Renal cortex interstitium (tissue), 11 donors: ENCODE measurements at regions not wholly inside any gene's neighbourhood (a gene's known extent, or its start where the extent isn't known, plus 50 kb on each side); places are given as distances from the start of the nearest gene placed in this dataset.
"Not testable (repeated sequence)": the region's sequence is repeated elsewhere in the genome, so short reads cannot be mapped to it uniquely, and the experiment has no call there.

Experiments used
- DNase-seq, 11 donors: peaks; one replicate each; pipeline ENCODE4 v3.0.0-alpha.2; 2013; ENCODE audit warnings: low read depth in 9 of 11, low spot score in 4 of 11; ENCODE audit errors: extremely low read depth in 1 of 11

DNA sequence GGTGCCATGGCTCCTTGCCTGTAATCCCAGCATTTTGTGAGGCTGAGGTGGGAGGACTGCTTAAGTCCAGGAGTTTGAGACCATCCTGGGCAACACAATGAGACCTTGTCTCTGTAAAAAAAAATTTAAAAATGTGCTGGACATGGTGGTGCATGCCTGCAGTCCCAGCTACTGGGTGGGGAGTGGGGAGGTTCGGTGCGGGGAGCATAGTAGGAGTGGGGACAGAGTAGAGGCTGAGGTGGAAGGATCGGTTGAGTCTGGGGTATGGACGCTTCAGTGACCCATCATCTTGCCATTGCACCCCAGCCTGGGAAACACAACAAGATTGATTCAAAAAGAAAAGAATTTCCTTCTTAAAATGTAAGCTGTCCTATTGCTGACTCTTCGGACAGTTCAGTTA lies 1490.0 kb upstream of the GBE1 start:
- no peak for DNase-seq

DNA sequence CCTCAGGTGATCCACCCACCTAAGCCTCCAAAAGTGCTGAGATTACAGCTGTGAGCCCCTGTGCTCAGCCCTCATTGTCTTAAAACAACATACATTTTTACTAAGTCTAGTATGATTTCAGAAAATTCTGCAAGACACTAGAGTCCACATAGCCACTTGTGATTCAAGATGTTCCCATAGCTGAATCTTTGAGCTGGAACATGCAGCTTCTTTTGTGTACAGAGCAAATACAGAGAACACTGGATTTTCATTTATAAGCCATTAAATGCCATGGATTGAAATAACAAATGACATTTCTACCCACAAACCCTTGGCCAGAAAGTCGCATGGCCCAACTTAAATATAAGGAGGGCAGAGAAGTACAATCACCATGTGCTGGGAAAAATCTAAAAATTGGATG lies 1489.2 kb upstream of the GBE1 start:
- DNase-seq: no peak

DNA sequence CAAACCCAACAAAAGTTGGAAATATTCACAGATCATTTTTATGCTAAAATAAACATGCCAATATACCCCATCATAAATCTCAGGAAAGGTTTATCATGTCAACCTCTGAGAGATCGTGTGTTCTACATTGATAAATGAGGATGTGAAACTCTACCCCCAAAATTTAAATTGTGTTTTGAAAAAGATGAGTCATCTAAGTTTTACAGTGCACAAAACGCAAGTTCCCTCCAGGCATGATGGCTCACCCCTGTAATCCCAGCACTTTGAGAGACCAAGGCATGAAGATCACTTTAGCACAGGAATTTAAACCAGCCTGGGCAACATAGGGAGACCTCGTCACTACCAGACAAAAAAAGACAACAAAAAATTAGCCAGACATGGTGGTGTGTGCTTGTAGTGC lies 1487.0 kb upstream of the GBE1 start:
- DNase-seq: no peak

DNA sequence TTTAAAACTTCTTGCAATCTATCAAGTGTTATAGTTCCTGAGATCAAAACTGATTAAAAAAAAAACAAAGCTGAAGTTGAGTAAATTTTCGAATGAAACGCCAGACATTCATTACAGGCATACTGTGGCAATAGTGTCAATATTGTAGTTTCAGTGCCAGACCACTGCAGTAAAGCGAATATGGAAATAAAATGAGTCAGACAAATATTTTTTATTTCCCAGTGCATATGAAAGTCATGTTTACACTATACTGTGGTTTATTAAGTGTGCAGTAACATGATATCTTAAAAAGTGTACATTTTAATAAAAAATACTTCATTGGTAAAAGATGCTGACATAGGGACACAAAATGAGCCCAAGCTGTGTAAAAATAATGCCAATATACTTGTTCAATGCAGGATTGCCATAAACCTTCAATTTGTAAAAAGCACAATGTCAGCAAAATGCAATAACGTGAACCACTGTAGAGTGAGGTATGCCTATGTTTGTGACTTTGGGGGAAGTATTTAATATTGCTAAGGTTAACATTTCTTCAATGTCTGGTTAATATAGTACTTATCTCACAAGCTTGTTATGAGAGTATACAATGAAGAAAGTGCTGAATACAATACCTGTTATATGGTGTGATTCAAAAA lies 1473.9 kb upstream of the GBE1 start:
- no peak for DNase-seq

DNA sequence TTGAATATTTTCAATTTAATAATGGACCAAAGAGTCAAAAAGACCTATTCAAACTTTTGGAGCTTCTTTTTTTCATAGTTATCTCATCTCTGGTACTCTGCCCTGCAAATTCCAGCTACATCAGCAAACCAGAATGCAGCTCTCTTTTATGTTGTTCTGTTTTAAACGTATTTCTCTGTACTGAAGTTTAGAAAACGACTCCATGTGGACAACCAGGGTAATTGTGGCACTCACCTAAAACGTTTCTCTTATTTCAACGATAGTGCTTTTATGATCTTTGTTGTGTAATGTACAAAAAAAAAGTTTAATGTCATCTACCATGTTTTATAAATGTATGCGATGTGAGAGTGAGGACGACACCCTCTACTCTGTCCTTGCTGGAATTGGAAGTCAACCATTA lies 1472.3 kb upstream of the GBE1 start:
- DNase-seq: no peak

DNA sequence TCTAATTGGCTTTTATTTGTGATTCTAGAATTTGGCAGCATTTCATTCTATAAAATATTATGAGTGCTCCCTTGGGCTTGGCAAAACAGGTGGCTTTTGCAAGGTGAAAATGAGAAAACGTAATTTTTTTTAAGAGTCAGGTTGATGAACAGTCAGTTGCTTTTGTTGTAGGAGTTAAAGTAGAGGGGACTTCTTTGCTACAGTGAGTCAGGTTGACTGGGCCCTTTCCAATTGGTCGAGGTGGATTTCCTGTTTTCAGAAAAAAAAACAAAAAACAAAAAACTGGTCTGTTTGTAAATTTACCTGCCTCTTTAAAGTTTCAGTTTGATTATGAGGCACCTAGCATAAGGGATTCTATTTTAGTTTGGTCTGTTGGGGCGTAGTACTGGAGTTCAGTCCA lies 1469.4 kb upstream of the GBE1 start:
- no peak for DNase-seq

DNA sequence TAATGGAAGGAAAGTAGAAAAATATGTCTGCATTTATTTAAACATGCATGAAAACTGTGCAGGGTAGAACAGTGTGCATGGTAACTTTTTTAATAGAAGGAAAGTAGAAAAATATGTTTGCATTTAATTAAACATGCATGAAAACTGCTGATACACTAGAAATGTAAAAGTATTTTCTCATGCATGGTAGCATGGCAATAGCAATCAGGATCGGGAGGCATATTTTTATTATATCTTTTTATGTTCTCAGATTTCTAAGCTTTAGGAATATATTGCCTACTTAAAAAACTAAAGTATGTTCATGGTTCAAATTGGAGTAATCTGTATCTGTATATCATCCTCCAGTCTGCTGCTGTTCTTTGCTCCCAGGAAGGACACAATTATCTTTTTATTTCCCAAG lies 1468.9 kb upstream of the GBE1 start:
- no peak for DNase-seq

DNA sequence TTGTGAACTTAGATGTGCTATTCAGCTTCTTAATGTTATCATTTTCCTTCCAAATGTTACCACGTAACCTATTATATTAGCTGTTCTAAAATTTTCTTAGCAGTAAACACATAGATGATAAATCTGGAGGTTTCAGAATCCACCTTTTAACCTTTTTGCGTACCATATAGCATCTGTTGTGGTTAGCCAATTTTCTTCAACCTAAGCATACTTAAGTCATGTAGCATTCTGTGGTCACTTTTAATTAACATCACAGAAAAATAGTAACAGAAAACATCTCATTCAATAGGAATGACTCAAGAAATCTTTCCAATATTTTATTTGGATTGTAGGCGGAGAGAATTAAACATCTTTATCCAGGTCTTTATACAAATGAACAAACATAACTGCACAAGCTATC lies 1465.3 kb upstream of the GBE1 start:
- DNase-seq: no peak

DNA sequence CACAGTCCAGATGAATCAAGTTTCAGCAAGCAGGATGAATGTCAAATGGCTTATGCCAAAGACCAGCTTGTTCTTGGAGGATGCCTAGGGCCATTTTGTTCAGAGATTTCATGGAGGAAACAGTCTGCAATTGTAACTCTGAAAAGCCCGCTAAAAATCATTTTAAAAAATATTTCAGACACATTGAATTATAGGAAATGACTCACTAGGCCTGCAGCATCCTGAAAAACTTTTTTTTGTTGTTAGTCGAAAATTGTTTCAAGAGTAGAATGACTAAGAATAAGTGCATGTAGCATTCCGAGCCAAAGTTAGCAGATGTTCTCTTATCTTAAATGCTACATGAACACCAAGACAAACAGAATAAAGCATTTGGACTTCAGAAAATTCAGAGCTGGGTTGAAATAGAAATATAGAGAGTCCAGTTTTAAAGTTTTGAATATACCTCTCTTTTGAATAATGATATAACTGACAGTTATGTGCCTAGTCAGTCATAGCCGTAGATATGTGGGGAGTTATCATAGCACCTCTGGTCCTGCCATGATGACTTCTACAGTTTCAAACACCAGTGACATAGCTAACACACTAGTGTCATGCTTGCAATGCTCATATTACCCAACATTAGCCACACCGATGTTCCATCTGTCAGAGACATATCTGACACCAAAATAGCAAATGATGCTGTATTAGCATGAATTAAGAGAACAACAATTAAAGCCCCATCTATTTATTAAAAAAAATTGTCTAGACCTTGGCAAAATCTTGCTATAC lies 1462.8 kb upstream of the GBE1 start:
- no peak for DNase-seq

DNA sequence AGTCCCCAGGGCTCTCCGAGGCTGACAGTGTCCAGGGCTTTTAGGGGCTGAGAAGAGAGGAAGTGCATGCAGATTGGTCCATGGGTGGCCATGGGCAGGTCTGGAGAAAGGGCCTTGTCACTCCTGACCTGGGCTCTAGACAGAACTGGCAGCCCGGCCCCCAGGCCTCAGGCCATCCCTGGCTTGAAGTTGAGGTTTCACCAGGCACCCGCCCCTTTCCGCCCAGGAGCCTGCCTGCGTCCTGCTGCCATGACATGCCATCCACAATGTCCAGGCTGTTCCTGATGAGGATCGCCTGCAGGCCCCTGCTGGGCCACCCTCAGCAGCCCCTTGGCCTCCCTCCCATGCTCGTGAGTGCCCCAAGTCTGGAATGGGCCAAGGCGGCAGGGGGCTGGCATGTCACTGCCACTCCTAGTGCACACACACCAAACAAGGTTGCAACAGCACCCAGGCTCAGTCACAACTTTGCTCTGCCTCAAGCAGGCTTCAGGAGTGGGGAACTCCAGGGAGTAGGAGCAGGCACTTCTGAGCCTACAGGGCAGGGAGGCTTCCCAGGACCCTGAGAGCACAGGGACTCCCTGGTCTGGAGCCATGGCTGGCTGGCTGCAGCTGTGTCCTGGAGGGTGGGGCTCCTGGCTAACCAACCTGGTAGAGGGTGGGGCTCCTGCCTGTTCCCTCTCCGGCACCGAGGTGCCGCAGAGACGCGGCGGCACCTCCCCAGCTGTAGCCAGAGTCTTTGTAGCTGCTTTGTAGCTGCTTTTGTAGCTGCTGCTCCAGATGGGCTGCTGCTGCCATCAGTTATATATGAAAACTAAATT lies 1457.1 kb upstream of the GBE1 start:
- no peak for DNase-seq

DNA sequence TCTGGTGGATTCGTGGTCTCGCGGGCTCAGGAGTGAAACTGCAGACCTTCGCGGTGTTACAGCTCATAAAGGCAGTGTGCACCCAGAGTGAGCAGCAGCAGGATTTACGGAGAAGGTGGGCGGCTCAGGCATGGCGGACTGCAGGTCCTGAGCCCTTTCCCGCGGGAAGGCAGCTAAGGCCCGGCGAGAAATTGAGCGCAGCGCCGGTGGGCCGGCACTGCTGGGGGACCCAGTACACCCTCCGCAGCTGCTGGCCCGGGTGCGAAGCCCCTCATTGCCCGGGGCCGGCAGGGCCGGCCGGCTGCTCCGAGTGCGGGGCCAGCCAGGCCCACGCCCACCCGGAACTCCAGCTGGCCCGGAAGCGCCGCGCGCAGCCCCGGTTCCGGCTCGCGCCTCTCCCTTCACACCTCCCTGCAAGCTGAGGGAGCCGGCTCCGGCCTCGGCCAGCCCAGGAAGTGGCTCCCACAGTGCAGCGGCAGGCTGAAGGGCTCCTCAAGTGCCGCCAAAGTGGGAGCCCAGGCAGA lies 1456.2 kb upstream of the GBE1 start:
- not testable (repeated sequence) for DNase-seq

DNA sequence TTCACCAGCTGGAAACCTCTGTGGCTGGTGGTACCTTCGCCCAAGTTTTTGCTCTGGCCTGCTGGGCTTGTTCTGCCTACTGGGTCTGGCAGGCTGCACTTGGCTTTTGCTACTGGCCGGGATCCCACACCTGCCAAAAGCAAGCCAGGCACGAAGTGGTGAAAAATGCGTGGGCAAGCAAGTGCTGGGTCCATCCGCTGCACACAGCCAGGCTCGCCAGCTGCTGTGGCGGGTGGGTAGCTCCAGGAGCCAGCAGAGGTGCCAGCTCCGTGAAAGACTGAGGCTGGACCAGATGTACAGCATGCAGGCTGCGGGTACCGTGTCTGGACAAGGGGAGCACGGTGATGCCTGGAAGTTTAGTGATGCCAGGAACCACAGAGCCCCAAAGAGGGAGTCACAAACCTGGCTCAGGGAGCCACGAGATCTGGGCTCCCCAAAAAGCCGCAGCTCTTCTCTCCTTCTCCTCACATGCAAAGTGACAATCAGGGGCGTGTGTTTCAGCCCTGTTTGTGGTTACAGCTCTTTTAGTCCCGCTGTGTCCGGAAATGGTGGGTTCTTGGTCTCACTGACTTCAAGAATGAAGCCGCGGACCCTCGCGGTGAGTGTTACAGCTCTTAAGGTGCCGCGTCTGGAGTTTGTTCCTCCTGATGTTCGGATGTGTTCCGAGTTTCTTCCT lies 1455.6 kb upstream of the GBE1 start:
- DNase-seq: no peak

DNA sequence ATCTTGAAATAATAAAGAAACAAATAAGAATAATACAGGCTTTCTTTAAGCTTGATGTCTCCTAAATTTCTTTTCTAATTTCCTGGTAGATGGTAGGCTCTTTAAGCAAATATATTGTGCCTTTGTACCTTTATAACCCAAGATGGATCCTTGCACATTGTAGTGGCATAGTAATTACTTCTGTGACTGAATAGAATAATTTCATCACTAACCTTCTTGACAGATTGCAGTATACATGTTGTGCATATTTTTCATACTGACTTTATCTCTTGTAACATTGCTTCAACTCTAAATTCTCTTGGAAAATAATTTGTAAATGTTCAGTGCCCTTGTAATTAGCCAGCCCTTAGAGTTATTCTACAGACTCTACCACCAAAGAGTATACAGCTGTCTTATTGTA lies 1433.8 kb upstream of the GBE1 start:
- no peak for DNase-seq

DNA sequence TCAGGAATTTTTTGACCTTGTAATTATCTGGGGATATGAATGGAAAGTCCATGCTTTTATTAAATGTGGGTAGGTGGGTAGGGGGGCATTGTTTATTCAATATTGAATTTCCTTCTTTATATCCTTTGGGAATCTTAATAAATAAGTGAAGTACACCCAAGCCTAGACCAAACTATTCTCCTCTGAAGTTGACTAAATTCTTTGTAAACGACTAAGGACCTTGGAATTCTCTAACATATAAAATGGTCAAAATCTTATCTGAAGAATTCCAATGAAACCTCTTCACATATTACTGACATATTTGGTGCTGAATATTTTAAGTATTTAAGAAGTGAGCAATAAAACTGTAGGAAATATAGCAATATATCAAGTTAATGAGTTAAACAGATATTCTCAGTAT lies 1432.1 kb upstream of the GBE1 start:
- no peak for DNase-seq

DNA sequence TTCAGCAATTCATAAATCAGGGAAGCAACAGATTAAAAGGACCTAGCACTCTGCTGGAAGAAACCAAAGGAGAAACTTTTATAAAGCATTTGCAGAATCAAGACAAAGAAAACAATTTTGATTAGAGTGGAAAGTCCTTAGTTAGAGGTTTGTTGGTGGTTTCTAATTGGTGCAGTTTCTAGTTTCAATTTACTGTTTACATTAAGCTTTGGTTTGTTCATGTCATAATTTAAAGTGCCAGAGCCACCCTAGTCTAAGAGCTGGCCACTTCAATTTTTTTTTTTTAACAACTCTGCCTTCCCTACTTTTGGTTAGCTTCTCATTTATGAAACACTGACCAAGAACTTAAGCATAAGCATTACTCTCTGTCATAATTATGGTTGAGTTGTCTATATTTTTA lies 1428.2 kb upstream of the GBE1 start:
- DNase-seq: no peak

DNA sequence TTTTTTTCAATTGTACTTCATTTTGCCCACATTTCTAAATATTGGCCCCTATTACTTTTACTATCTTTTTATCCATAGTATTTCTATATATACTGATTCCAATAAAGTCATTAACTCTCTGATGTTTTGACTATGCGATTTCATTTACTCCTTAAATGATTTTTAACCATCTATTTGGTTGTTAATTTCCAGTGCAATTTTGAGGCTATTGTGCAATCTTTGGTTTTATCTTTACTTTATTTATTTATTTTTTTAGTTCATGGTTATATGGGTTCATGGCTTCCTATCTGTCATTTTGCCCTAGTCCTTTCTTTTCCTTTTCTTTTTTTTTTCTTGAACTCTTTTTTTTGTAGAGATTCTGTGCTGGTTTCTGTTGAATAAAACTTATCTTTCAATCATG lies 1408.0 kb upstream of the GBE1 start:
- DNase-seq: no peak

DNA sequence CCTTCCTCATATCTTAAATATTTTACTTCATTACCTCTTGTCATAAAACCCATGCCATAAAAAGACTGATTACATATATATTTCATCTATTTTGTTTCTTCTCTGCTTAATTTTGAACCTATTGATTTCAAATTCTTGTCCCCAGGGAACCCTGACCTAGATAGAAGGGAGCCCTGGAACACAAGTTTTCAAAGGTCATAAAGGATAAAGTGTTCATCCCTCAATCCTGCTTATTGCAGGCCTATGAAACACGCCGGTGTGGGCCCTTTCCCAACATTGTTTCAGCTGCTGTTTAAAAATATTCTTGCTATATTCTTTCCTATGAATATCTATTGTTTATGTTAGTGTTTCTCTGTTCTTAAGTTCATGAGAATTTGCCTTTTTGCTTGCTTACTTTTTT lies 1389.5 kb upstream of the GBE1 start:
- no peak for DNase-seq

DNA sequence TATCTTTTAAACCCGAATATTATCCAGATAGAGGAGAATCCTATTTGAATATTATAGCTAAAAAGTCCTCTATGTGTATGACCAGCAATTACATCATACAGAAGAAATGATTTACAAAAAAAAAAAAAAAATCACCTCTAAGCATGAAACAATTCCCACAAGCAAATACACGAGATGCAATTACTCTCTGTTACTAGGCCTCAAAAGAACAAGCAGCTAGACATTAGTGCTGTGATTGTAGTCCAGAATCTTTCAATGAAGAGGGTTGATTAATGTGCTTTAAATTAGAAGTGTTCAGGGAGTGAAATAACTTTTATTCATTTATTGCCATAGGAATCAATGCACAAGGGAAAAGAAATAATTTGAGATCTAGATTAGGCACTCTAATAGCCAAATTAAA lies 1379.5 kb upstream of the GBE1 start:
- no peak for DNase-seq

DNA sequence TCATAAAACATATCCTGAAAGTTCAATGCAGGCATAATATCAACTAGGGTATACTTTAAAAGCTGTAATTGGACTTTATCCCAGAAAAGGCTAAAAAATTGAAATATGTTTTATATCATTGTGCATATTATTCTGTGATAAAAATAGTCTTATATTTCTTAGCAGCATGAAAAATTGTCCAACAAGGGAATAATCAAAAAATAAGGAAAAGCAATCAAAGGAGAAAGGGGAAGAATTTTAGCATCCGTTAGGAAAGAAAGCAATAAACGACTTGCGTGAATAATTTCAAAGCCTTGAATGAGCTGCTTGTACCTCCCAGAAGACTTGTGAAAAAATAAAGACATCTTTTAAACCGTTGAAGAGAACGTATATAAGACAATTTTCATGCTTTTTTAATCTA lies 1369.8 kb upstream of the GBE1 start:
- DNase-seq: no peak
